Tibial nerve (tissue), 4 donors: ENCODE measurements at regions not wholly inside any gene's neighbourhood (a gene's known extent, or its start where the extent isn't known, plus 50 kb on each side); places are given as distances from the start of the nearest gene placed in this dataset.

Experiments used
- EP300 ChIP-seq, 2 donors: sonication (generic); formaldehyde crosslinking; IDR thresholded peaks; one replicate each; pipeline ENCODE4 v1.6.1; 2017; ENCODE audit warnings: antibody characterized with exemption in 2 of 2, mild to moderate bottlenecking in 1 of 2
- POLR2A ChIP-seq, 2 donors: fragments of 450-650 bp; IDR thresholded peaks; one replicate each; pipeline ENCODE4 v1.6.1; 2017; ENCODE audit warnings: antibody characterized with exemption in 2 of 2, mild to moderate bottlenecking in 2 of 2, moderate library complexity in 2 of 2
- TF ChIP-seq, protein P1 (sequence below), 5 experiments: fragments of 200-600 bp in 3 of 5; fragments of 450-650 bp in 2 of 5; sonication (generic) in 3 of 5; IDR thresholded peaks; one replicate each; pipeline ENCODE4 v1.5.1; 2016 to 2019; ENCODE audit warnings: antibody characterized with exemption in 5 of 5, mild to moderate bottlenecking in 3 of 5, moderate library complexity in 2 of 5

DNA sequence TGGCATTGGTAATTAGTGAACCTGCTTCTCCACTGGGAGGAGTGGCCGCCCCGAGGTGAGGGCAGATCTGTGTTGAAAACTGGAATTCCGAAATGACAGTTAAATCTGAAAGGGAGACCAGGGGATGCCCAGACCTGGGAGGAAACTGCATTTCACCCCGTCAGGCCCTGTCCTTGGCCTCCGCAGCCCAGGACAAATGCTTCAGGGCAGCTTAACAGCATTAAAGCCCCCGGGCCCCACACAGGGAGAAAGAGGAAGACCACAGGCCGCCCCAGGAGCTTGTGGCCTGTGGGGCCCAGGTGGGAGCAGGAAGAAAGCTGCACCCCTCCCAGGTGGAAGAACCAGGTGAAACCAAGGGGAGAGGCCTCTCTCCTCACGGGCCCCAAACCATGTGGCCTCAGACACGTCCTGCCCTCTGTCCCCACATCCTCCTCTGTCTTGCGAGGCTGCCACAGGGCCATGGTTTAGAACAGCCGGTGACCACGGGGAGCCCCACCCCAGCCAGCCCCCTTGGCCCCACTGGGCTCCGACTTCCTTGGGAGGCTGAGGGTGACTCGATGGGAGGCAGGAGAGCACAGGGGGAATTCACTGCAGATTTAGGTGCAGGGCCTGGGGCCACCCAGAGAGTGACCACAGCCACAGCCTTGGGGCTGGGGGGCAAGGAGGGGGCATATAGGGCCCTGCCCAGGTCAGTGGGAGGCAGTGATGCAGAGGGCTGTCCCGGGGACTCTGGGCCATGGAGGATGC lies 265.4 kb downstream of the ADGRD1 start:
- TF ChIP-seq POLR2A (IDR thresholded peaks at IDR 0.05) (no peak), EP300 (IDR thresholded peaks at IDR 0.05) (no peak)
- TF ChIP-seq, protein P1, sequence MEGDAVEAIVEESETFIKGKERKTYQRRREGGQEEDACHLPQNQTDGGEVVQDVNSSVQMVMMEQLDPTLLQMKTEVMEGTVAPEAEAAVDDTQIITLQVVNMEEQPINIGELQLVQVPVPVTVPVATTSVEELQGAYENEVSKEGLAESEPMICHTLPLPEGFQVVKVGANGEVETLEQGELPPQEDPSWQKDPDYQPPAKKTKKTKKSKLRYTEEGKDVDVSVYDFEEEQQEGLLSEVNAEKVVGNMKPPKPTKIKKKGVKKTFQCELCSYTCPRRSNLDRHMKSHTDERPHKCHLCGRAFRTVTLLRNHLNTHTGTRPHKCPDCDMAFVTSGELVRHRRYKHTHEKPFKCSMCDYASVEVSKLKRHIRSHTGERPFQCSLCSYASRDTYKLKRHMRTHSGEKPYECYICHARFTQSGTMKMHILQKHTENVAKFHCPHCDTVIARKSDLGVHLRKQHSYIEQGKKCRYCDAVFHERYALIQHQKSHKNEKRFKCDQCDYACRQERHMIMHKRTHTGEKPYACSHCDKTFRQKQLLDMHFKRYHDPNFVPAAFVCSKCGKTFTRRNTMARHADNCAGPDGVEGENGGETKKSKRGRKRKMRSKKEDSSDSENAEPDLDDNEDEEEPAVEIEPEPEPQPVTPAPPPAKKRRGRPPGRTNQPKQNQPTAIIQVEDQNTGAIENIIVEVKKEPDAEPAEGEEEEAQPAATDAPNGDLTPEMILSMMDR (IDR thresholded peaks at IDR 0.05) = no peak
